MG63 (cell line): ENCODE measurements at regions not wholly inside any gene's neighbourhood (a gene's known extent, or its start where the extent isn't known, plus 50 kb on each side); places are given as distances from the start of the nearest gene placed in this dataset.
"Not testable (repeated sequence)": the region's sequence is repeated elsewhere in the genome, so short reads cannot be mapped to it uniquely, and the experiment has no call there.

Experiments
- DNase-seq: peaks from one replicate; pipeline ENCODE4 v3.0.0-alpha.2; 2020
- H3K27me3 ChIP-seq: fragments of 250-450 bp; sonication (Bioruptor Pico); 2 replicates; pipeline ENCODE4 v1.5.1; 2020; ENCODE audit warnings: mild to moderate bottlenecking, moderate library complexity
- H3K36me3 ChIP-seq: fragments of 250-450 bp; sonication (Bioruptor Pico); 2 replicates; pipeline ENCODE4 v1.5.1; 2020; ENCODE audit warnings: mild to moderate bottlenecking, moderate library complexity
- H3K4me3 ChIP-seq: fragments of 250-450 bp; sonication (Bioruptor Pico); 2 replicates; pipeline ENCODE4 v1.5.1; 2020; ENCODE audit warnings: mild to moderate bottlenecking, moderate library complexity
- H3K9me3 ChIP-seq: fragments of 250-450 bp; sonication (Bioruptor Pico); 2 replicates; pipeline ENCODE4 v1.5.1; 2020; ENCODE audit warnings: mild to moderate bottlenecking, moderate library complexity

GRCh38 chr4:31701256-31701655, 981.1 kb downstream of the PCDH7 start:
- no peaks in the 10 kb centered on the region for H3K36me3 ChIP-seq
- H3K27me3 ChIP-seq: no peaks in the 10 kb centered on the region
- no peak for DNase-seq
- H3K4me3 ChIP-seq: no peak overlapping the region
- no peaks in the 10 kb centered on the region for H3K9me3 ChIP-seq

- Histone ChIP-seq H3K4me3 (no peak overlapping the region), H3K27me3 (no peaks in the 10 kb centered on the region), H3K9me3 (no peaks in the 10 kb centered on the region), H3K36me3 (no peaks in the 10 kb centered on the region)
- DNase-seq: no peak
Measured at GRCh38 chr4:31702326-31702725, 982.2 kb downstream of the PCDH7 start.

DNA sequence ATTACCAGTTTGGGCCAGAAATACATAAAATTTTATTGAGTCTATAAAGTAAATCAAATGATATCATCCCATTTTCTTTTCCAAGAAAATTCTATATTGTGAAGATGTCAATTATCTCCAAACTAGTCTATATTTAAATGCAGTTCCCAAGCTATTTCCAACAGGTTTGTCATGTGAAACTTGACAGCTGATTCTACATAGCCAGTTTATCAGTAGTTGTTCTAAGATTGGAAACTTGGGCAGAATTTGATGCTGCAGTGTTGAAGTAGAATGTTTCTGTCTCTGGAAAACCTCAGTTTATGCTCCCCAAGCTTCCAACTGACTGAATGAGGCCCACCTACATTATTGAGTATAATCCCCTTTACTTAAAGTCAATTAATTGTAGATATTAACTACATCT, 994.1 kb downstream of the PCDH7 start:
- Histone ChIP-seq H3K9me3 (no peaks in the 10 kb centered on the region), H3K36me3 (no peaks in the 10 kb centered on the region), H3K4me3 (no peak overlapping the region), H3K27me3 (no peaks in the 10 kb centered on the region)
- DNase-seq: no peak

DNA sequence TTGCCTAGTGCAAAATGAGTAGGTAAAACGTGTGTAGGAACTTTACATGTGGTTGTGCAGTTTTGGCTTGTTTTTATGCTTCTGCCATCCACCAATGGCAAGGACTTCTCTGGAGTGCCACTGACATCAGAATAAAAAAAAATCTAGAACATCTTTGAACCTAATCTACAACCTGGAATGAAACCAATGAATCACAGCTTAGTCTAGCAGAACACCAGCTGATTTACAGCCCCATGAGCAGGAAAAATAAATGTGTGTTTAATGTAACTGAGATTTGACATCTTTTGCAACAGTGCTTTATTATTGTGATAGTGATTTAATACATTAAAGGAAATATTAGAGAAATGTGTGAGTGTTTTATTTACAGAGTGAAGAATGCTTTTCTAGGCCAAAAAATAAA, 995.1 kb downstream of the PCDH7 start:
- H3K27me3 ChIP-seq: no peaks in the 10 kb centered on the region
- no peaks in the 10 kb centered on the region for H3K36me3 ChIP-seq
- no peak overlapping the region for H3K4me3 ChIP-seq
- H3K9me3 ChIP-seq: no peaks in the 10 kb centered on the region
- DNase-seq: no peak

DNA sequence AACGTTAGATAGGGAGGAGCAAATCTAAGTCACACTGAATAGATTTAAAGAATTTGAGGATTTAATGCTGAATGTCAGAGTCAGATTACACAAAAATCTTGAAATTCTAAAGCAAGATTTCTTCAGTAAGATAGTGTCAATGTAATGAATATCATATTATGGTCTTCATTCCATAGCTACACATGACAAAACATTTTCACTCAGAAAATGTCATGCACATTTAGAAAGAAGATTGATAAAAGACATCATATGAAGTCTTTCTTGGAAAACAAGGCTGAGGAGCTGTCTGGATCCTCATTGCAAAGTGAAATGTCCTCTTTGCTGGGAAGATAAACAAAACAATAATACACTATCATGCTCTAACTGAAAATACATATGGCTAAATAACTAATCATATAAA, 1006.9 kb downstream of the PCDH7 start:
- Histone ChIP-seq H3K4me3 (no peak overlapping the region), H3K36me3 (no peaks in the 10 kb centered on the region), H3K27me3 (no peaks in the 10 kb centered on the region), H3K9me3 (no peaks in the 10 kb centered on the region)
- DNase-seq: no peak

DNA sequence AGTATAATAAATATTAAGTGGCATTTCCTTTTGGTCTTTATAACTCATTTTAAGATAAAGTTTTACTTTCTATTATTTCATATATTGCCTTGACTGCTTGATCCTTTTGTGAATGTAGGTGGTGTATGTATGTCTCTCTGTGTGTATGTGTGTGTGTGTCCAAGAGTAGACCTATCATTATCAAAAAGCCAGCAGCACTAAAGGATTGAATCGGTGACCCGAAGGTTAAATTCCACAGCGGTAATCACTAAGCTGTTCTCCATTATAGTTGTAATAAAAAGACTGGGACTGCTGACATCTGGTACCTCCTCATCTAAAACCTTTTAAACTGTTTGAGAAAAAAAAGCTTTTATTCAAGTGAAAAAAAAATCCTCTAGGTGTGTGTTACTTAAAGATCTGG, 1014.8 kb downstream of the PCDH7 start:
- Histone ChIP-seq H3K9me3 (no peaks in the 10 kb centered on the region), H3K27me3 (no peaks in the 10 kb centered on the region), H3K36me3 (no peaks in the 10 kb centered on the region), H3K4me3 (no peak overlapping the region)
- DNase-seq: no peak

- DNase-seq: no peak
- Histone ChIP-seq H3K9me3 (no peaks in the 10 kb centered on the region), H3K4me3 (no peak overlapping the region), H3K27me3 (no peaks in the 10 kb centered on the region), H3K36me3 (no peaks in the 10 kb centered on the region)
Measured at GRCh38 chr4:31737419-31737818, 1017.2 kb downstream of the PCDH7 start.

DNA sequence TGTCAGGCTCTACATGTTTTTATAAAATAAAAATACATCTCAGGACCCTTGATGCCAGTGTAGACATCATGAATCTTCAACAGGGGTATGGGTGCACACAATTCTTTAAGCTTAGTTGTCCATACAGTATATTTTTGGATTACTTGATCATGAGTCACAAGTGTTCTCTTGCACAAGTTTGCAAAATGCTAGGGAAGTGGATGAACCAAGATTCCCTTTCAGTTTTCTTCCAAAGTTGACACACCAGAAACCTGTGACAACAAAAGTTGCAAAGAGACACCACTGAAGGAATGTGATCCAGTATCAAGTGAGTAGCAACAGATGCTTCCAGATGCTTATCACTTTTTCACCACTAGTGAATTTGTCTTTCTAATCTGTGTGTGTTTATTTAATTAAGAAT, 1021.2 kb downstream of the PCDH7 start:
- no peak overlapping the region for H3K4me3 ChIP-seq
- no peaks in the 10 kb centered on the region for H3K9me3 ChIP-seq
- no peaks in the 10 kb centered on the region for H3K36me3 ChIP-seq
- no peaks in the 10 kb centered on the region for H3K27me3 ChIP-seq
- DNase-seq: no peak

DNA sequence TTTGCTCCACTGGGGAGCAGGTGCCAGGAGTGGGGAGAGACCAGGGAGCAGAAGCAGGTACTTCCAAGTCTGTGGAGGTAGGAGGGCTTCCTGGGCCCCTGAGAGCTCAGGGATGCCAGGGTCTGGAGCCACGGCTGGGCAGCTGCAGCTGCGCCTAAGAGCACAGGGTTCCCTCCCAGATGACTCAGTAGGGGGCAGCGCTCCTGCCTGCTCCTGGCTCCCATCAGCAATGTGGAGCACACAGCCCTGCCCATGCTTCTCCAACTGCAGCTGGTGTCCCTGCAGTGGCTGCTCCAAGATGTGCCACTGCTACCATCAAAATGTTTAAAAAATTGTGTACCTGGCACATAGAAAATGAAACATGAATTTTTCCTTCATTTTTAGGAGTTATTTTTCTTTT, 1028.2 kb downstream of the PCDH7 start:
- Histone ChIP-seq H3K36me3 (no peaks in the 10 kb centered on the region), H3K27me3 (no peaks in the 10 kb centered on the region), H3K9me3 (no peaks in the 10 kb centered on the region), H3K4me3 (no peak overlapping the region)
- no peak for DNase-seq

- not testable (repeated sequence) for H3K27me3 ChIP-seq, H3K36me3 ChIP-seq, H3K9me3 ChIP-seq, H3K4me3 ChIP-seq, DNase-seq
Measured at GRCh38 chr4:31750581-31750980, 1030.4 kb downstream of the PCDH7 start.

DNA sequence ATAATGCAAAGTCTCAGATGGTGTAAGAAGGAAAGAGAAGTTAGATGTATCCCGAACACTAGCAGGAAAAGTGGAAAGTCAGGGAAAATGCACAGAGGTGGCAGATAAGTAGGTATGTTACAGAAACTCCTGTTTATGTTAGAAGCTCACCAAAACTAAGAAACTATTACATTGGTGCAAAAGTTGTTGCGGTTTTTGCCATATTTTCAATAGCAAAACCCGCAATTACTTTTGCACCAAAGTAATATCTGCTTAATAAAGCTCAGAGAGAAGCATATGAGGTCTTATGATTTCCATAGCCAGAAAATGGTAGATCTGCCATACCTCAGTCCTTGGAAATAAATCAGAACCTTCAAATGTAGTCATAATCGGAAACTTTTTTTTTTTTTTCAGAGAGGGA, 1035.6 kb downstream of the PCDH7 start:
- Histone ChIP-seq H3K9me3 (no peaks in the 10 kb centered on the region), H3K4me3 (no peak overlapping the region), H3K27me3 (no peaks in the 10 kb centered on the region), H3K36me3 (no peaks in the 10 kb centered on the region)
- DNase-seq: no peak

GRCh38 chr4:31768756-31769155, 1048.6 kb downstream of the PCDH7 start:
- no peaks in the 10 kb centered on the region for H3K27me3 ChIP-seq
- DNase-seq: no peak

GRCh38 chr4:31783311-31783710, 1063.1 kb downstream of the PCDH7 start:
- H3K36me3 ChIP-seq: no peaks in the 10 kb centered on the region
- DNase-seq: no peak
- H3K9me3 ChIP-seq: no peaks in the 10 kb centered on the region
- no peak overlapping the region for H3K4me3 ChIP-seq
- no peaks in the 10 kb centered on the region for H3K27me3 ChIP-seq

More at GRCh38 chr4:31768756-31769155, 1048.6 kb downstream of the PCDH7 start:
- H3K4me3 ChIP-seq: no peak overlapping the region
- no peaks in the 10 kb centered on the region for H3K36me3 ChIP-seq
- H3K9me3 ChIP-seq: no peaks in the 10 kb centered on the region

- DNase-seq: no peak
- Histone ChIP-seq H3K36me3 (no peaks in the 10 kb centered on the region), H3K27me3 (no peaks in the 10 kb centered on the region), H3K4me3 (no peak overlapping the region), H3K9me3 (no peaks in the 10 kb centered on the region)
Measured at GRCh38 chr4:31784558-31784957, 1064.4 kb downstream of the PCDH7 start.

DNA sequence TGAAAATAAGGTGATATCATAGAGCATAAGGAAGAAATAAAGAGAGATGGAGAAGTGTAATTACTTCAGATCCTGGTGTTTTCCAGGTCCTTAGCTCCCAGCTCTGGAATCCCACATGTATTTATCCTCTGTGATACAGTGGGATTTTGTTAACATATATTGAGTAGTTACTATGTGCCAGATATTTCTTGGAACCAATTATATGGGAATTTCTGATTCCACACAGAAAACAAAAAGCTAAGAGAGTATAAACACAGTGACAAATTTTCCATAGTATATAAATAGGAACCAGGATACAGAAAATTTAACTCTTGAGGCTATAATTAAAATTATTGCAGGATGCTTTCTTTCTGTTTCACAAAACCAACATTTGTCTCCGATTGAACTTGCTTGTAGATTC, 1067.5 kb downstream of the PCDH7 start:
- H3K4me3 ChIP-seq: no peak overlapping the region
- no peak for DNase-seq
- H3K9me3 ChIP-seq: no peaks in the 10 kb centered on the region
- no peaks in the 10 kb centered on the region for H3K36me3 ChIP-seq
- H3K27me3 ChIP-seq: no peaks in the 10 kb centered on the region

GRCh38 chr4:31788676-31789075, 1068.5 kb downstream of the PCDH7 start:
- H3K36me3 ChIP-seq: no peaks in the 10 kb centered on the region
- no peaks in the 10 kb centered on the region for H3K9me3 ChIP-seq
- DNase-seq: no peak
- H3K27me3 ChIP-seq: no peaks in the 10 kb centered on the region
- H3K4me3 ChIP-seq: no peak overlapping the region

GRCh38 chr4:31791666-31792065, 1071.5 kb downstream of the PCDH7 start:
- H3K9me3 ChIP-seq: no peaks in the 10 kb centered on the region
- DNase-seq: no peak
- no peaks in the 10 kb centered on the region for H3K36me3 ChIP-seq
- H3K27me3 ChIP-seq: no peaks in the 10 kb centered on the region
- H3K4me3 ChIP-seq: no peak overlapping the region

DNA sequence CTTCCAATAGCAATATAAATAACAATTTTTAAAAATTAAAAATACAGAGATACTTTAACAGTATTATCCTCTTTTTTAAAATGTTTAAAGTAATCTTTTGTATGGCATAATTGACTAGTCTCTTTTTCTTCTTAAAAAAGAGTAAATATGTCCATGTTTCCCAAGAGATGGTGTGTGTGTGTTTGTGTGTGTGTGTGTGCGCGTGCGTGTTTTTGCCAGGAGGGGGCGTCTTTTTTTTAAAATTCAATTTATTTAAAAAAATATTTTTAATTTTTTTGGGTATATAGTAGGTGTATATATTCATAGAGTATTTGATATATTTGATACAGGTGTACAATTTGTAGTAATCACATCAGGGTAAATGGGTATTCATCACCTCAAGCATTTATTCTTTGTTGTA, 1073.7 kb downstream of the PCDH7 start:
- no peaks in the 10 kb centered on the region for H3K9me3 ChIP-seq
- no peaks in the 10 kb centered on the region for H3K36me3 ChIP-seq
- DNase-seq: no peak
- no peak overlapping the region for H3K4me3 ChIP-seq
- no peaks in the 10 kb centered on the region for H3K27me3 ChIP-seq

- H3K9me3 ChIP-seq, DNase-seq, H3K4me3 ChIP-seq, H3K27me3 ChIP-seq, H3K36me3 ChIP-seq: not testable (repeated sequence)
Measured at GRCh38 chr4:31797052-31797451, 1076.9 kb downstream of the PCDH7 start.
